Tibial artery (tissue), 4 donors: ENCODE measurements at regions not wholly inside any gene's neighbourhood (a gene's known extent, or its start where the extent isn't known, plus 50 kb on each side); places are given as distances from the start of the nearest gene placed in this dataset.

Source experiments
- DNase-seq, 2 donors: peaks; one replicate each; pipeline ENCODE4 v3.0.0-alpha.2; 2019
- H3K27ac ChIP-seq, 2 donors: fragments of 200-600 bp; sonication (generic) in 1 of 2; 1 replicate in 1 of 2; 2 replicates in 1 of 2; pipeline ENCODE4 v1.5.1; 2018 to 2019; ENCODE audit warnings: mild to moderate bottlenecking in 1 of 2
- H3K27me3 ChIP-seq, 2 donors: fragments of 200-600 bp; sonication (generic) in 1 of 2; one replicate each; pipeline versions ENCODE4 v1.5.1 to v1.6.0; 2016 to 2019
- H3K36me3 ChIP-seq, 3 donors: fragments of 200-600 bp; sonication (generic) in 2 of 3; one replicate each; pipeline ENCODE4 v1.5.1; 2016 to 2019; ENCODE audit warnings: mild to moderate bottlenecking in 2 of 3
- H3K4me1 ChIP-seq, 4 donors: fragments of 200-600 bp; sonication (generic) in 2 of 4; 1 replicate in 3 of 4; 2 replicates in 1 of 4; pipeline ENCODE4 v1.5.1; 2016 to 2019
- H3K4me3 ChIP-seq, 2 donors: fragments of 200-600 bp; sonication (generic) in 1 of 2; 1 replicate in 1 of 2; 2 replicates in 1 of 2; pipeline ENCODE4 v1.5.1; 2018 to 2019; ENCODE audit warnings: mild to moderate bottlenecking in 2 of 2
- H3K9me3 ChIP-seq, 3 donors: fragments of 200-600 bp; sonication (generic) in 1 of 3; one replicate each; pipeline ENCODE4 v1.5.1; 2016 to 2019
- intact Hi-C: fragments of 100-400 bp; cut with DNase I; formaldehyde crosslinking; loops from one replicate; pipeline ENCODE4 v1.15.0; 2023; ENCODE audit warnings: low total_unique reads
- TF ChIP-seq, protein P1 (sequence below), 2 experiments: fragments of 200-600 bp in 1 of 2; fragments of 450-650 bp in 1 of 2; IDR thresholded peaks; one replicate each; pipeline ENCODE4 v1.5.1; 2017 to 2019; ENCODE audit warnings: antibody characterized with exemption in 2 of 2, mild to moderate bottlenecking in 1 of 2, moderate library complexity in 1 of 2

DNA sequence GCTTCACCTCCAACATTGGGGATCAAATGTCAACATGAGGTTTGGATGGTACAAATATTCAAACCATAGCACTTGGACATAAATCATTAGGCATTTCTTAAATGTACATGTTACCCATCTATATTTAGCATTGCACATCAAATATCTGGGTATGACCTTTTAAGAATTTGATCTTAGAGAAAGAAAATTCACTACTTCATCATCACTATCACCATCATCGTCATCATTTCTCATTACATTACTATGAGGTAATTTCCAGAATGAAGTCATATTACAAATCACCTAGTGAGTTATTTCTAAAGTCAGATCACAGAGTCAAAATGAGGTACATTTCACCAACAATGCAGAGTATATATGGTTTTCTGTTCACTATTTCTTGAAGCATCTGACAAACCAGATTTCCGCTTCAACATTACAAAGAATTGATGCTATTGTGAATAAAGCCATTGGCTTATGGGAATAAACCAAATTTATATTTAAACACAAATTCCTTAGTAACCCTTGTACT is 356.4 kb upstream of the GYPC start:
- TF ChIP-seq, protein P1, sequence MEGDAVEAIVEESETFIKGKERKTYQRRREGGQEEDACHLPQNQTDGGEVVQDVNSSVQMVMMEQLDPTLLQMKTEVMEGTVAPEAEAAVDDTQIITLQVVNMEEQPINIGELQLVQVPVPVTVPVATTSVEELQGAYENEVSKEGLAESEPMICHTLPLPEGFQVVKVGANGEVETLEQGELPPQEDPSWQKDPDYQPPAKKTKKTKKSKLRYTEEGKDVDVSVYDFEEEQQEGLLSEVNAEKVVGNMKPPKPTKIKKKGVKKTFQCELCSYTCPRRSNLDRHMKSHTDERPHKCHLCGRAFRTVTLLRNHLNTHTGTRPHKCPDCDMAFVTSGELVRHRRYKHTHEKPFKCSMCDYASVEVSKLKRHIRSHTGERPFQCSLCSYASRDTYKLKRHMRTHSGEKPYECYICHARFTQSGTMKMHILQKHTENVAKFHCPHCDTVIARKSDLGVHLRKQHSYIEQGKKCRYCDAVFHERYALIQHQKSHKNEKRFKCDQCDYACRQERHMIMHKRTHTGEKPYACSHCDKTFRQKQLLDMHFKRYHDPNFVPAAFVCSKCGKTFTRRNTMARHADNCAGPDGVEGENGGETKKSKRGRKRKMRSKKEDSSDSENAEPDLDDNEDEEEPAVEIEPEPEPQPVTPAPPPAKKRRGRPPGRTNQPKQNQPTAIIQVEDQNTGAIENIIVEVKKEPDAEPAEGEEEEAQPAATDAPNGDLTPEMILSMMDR (IDR thresholded peaks at IDR 0.05): no peak
- H3K27ac ChIP-seq: no peak overlapping the region
- H3K9me3 ChIP-seq: no peaks in the 10 kb centered on the region
- DNase-seq: no peak
- H3K36me3 ChIP-seq: no peaks in the 10 kb centered on the region
- intact Hi-C loops: no loop called here
- H3K27me3 ChIP-seq: no peaks in the 10 kb centered on the region
- no peaks in the 10 kb centered on the region for H3K4me1 ChIP-seq
- H3K4me3 ChIP-seq: no peak overlapping the region

DNA sequence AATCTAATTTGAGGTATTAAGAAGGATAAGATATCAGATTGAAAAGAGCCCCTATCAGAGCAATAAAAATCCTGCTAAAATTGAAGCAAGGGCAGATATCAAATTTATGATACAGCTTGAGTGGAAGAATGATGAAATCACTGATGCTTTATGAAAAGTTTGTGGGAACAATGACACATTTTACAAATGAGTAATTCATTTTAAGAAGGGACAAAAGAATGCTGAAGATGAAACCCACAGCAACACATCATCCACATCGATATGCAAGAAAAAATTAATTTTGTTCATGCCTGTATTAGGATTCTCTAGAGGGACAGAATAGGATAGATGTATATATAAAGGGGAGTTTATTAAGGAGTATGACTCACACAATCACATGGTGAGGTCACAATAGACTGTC is 355.6 kb upstream of the GYPC start:
- intact Hi-C loops: no loop called here
- H3K27ac ChIP-seq: no peak overlapping the region
- no peaks in the 10 kb centered on the region for H3K36me3 ChIP-seq
- no peak for DNase-seq
- no peaks in the 10 kb centered on the region for H3K27me3 ChIP-seq
- TF ChIP-seq, protein P1 (IDR thresholded peaks at IDR 0.05): no peak
- H3K9me3 ChIP-seq: no peaks in the 10 kb centered on the region
- H3K4me1 ChIP-seq: no peaks in the 10 kb centered on the region
- H3K4me3 ChIP-seq: no peak overlapping the region

DNA sequence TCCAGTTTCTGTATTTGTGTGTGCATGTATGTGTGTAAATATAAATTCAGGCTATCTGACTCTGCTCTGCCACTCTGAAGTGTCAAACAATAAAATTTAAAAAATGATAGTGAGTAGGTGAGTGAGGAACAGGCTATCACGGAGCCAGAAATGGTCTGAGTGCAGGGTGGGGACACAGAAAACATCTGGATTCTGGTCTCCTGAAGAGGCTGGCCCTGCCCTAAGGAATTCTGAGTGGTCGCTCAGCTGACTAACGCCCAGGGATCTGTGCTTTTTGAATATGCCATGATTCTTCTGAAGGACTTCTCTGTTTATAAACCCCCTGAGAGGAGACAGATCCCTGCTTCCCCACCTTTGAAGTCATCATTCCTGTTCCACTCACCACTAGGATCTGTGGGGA is 353.9 kb upstream of the GYPC start:
- Histone ChIP-seq H3K9me3 (no peaks in the 10 kb centered on the region), H3K4me1 (no peaks in the 10 kb centered on the region), H3K27ac (no peak overlapping the region), H3K4me3 (no peak overlapping the region), H3K36me3 (no peaks in the 10 kb centered on the region), H3K27me3 (no peaks in the 10 kb centered on the region)
- no peak for DNase-seq
- TF ChIP-seq, protein P1 (IDR thresholded peaks at IDR 0.05): no peak
- intact Hi-C loops: no loop called here

DNA sequence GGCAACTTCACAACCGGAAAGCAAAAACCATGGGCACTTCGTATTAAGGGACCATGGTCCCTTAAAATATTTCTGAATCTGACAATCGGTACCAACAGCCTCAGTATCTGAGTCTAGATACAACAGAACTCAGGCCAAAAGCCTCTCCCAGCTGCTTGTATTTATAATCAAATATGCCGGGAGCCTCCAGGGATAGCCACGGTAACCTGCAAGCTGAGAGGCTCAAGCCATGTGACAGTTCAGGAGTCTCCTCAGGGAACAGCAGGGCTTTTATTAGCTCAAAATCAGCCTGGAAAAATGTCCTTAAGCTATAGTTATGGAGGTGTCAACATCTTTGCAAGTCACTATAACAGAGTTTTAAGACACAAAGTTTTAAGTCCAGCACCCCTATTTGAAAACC is 352.8 kb upstream of the GYPC start:
- no peak for DNase-seq
- Histone ChIP-seq H3K27me3 (no peaks in the 10 kb centered on the region), H3K36me3 (no peaks in the 10 kb centered on the region), H3K9me3 (no peaks in the 10 kb centered on the region), H3K4me3 (no peak overlapping the region), H3K4me1 (no peaks in the 10 kb centered on the region), H3K27ac (no peak overlapping the region)
- TF ChIP-seq, protein P1 (IDR thresholded peaks at IDR 0.05): no peak
- intact Hi-C loops: no loop called here

DNA sequence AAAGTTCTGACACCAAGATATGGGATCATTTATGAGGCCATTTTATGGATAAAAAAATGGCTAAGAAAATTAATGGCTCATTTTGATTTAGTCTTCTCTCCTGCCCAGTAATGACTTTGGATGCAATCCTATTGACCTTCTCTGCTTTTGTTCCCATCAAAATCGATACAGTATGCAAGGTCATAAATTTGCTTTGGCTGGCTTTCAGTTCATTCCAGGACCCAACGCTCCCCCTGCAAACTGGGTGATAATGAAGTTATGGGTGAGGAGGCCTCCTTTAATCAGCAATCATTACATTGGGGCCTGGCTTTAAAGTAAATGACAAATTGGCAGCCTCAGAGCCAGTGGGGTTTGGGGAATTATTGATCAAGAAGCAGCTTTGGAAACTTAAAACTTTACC is 351.8 kb upstream of the GYPC start:
- no peak for DNase-seq
- no peak overlapping the region for H3K27ac ChIP-seq
- TF ChIP-seq, protein P1 (IDR thresholded peaks at IDR 0.05): no peak
- intact Hi-C loops: no loop called here
- H3K36me3 ChIP-seq: no peaks in the 10 kb centered on the region
- H3K4me3 ChIP-seq: no peak overlapping the region
- no peaks in the 10 kb centered on the region for H3K27me3 ChIP-seq
- H3K4me1 ChIP-seq: no peaks in the 10 kb centered on the region
- H3K9me3 ChIP-seq: no peaks in the 10 kb centered on the region

DNA sequence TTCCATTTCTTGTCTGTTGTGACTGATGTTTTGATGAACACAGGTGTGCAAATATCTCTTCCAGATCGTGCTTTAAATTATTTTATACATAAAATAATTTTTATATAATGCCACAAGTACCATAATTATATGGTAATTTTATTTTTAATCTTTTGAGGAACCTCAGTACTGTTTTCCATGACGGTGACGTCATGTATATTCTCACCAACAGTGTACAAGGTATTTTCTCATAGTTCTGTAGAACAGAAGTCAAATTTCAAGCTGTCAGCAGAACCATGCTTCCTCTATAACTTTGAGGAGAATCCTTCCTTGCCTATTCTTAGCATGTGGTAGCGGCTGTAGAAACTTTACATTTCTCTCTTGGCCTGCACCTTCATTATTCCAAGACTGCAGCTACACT is 349.4 kb upstream of the GYPC start:
- Histone ChIP-seq H3K9me3 (no peaks in the 10 kb centered on the region), H3K27me3 (no peaks in the 10 kb centered on the region), H3K27ac (no peak overlapping the region), H3K4me3 (no peak overlapping the region), H3K36me3 (no peaks in the 10 kb centered on the region), H3K4me1 (no peaks in the 10 kb centered on the region)
- DNase-seq: no peak
- intact Hi-C loops: no loop called here
- TF ChIP-seq, protein P1 (IDR thresholded peaks at IDR 0.05): no peak
